Ovary (tissue), 7 donors: ENCODE measurements at regions not wholly inside any gene's neighbourhood (a gene's known extent, or its start where the extent isn't known, plus 50 kb on each side); places are given as distances from the start of the nearest gene placed in this dataset.

Experiments used
- DNase-seq, 5 donors: peaks; one replicate each; pipeline ENCODE4 v3.0.0-alpha.2; 2019 to 2020
- H3K27ac ChIP-seq, 2 donors: fragments of 200-600 bp; one replicate each; pipeline versions ENCODE4 v1.5.1 to v1.8.0; 2019 to 2022
- H3K27me3 ChIP-seq: fragments of 200-600 bp; one replicate; pipeline ENCODE4 v1.8.0; 2022
- H3K36me3 ChIP-seq: fragments of 200-600 bp; sonication (generic); one replicate; pipeline ENCODE4 v1.5.1; 2019
- H3K4me1 ChIP-seq: one replicate; pipeline ENCODE4 v1.8.1; 2013; ENCODE audit warnings: mild to moderate bottlenecking, moderate library complexity; ENCODE audit not compliant: insufficient read depth
- H3K4me3 ChIP-seq: fragments of 200-600 bp; sonication (generic); one replicate; pipeline ENCODE4 v1.5.1; 2017
- H3K9me3 ChIP-seq, 2 donors: fragments of 200-600 bp in 1 of 2; sonication (generic) in 1 of 2; one replicate each; pipeline versions ENCODE4 v1.5.1 to v1.8.1; 2013 to 2019; ENCODE audit warnings: mild to moderate bottlenecking in 1 of 2, moderate library complexity in 1 of 2
- CTCF ChIP-seq, 3 donors: fragments of 450-650 bp in 2 of 3; fragments of 200-600 bp in 1 of 3; IDR thresholded peaks; one replicate each; pipeline versions ENCODE4 v1.5.1 to v1.8.0; 2016 to 2022; ENCODE audit warnings: antibody characterized with exemption in 3 of 3, mild to moderate bottlenecking in 1 of 3
- EP300 ChIP-seq: sonication (generic); formaldehyde crosslinking; IDR thresholded peaks from one replicate; pipeline ENCODE4 v1.6.1; 2017; ENCODE audit warnings: antibody characterized with exemption
- POLR2A ChIP-seq: fragments of 450-650 bp; IDR thresholded peaks from one replicate; pipeline ENCODE4 v1.6.1; 2017; ENCODE audit warnings: antibody characterized with exemption, mild to moderate bottlenecking, moderate library complexity
- WGBS, 3 donors: extraction: QIAGEN DNeasy Blood & Tissue Kit in 1 of 3; methylation state at CpG; one replicate each; pipeline versions ENCODE4 v1.1.5 to v1.1.7; 2013 to 2017; 5-methylcytosine and 5-hydroxymethylcytosine counted together
- intact Hi-C, 4 donors: fragments of 100-400 bp; cut with DNase I; formaldehyde crosslinking; loops; one replicate each; pipeline versions ENCODE4 v1.11.0 to v1.15.1; 2022 to 2023
- donor health status: DM: no; HTN: no; CAD: no; lungs with moderate emphysema.
- donor health status: DM: no; HTN: no; CAD: no.
- donor health status: Bipolar disorder and iron deficiency.
- donor health status: DM: no; HTN: no; CAD: no.
- donor health status: DM: yes; HTN: yes; CAD: no.

- intact Hi-C loops = no loop called here
- H3K4me1 ChIP-seq = no peaks in the 10 kb centered on the region
- 83 to 87% (median 85%) methylated on average over 4 of the region's 4 CpGs for WGBS, 3 donors
These were observed 196.9 kb upstream of the GDNF start for GRCh38 chr5:38036765-38037164.

GRCh38 chr5:38032149-38032548 is 192.3 kb upstream of the GDNF start:
- no peak for TF ChIP-seq EP300
- TF ChIP-seq POLR2A = no peak
- TF ChIP-seq CTCF (IDR thresholded peaks at IDR 0.05) = no peak
- DNase-seq = no peak
- H3K36me3 ChIP-seq = no peaks in the 10 kb centered on the region
- WGBS, 3 donors = 91 to 92% (median 91%) methylated on average over 1 of the region's 1 CpG
- H3K9me3 ChIP-seq = no peaks in the 10 kb centered on the region
- H3K27me3 ChIP-seq = no peaks in the 10 kb centered on the region
- no peaks in the 10 kb centered on the region for H3K4me1 ChIP-seq
- no peak overlapping the region for H3K27ac ChIP-seq
- H3K4me3 ChIP-seq = no peak overlapping the region
- intact Hi-C loops = no loop called here

More at GRCh38 chr5:38036765-38037164, 196.9 kb upstream of the GDNF start:
- Histone ChIP-seq H3K27ac (no peak overlapping the region), H3K27me3 (no peaks in the 10 kb centered on the region), H3K36me3 (no peaks in the 10 kb centered on the region), H3K4me3 (no peak overlapping the region), H3K9me3 (no peaks in the 10 kb centered on the region)
- DNase-seq = no peak
- TF ChIP-seq CTCF (IDR thresholded peaks at IDR 0.05) = no peak
- no peak for TF ChIP-seq EP300
- no peak for TF ChIP-seq POLR2A

GRCh38 chr5:38031304-38031703 is 191.5 kb upstream of the GDNF start:
- no peak for DNase-seq
- no peak overlapping the region for H3K27ac ChIP-seq
- intact Hi-C loops = no loop called here
- H3K36me3 ChIP-seq = no peaks in the 10 kb centered on the region
- H3K27me3 ChIP-seq = no peaks in the 10 kb centered on the region
- WGBS, 3 donors = 79 to 86% (median 83%) methylated on average over 1 of the region's 1 CpG
- H3K4me1 ChIP-seq = no peaks in the 10 kb centered on the region
- H3K4me3 ChIP-seq = no peak overlapping the region
- H3K9me3 ChIP-seq = no peaks in the 10 kb centered on the region
- no peak for TF ChIP-seq CTCF (IDR thresholded peaks at IDR 0.05)
- TF ChIP-seq EP300 = no peak
- TF ChIP-seq POLR2A = no peak

GRCh38 chr5:38029397-38030065 is 189.7 kb upstream of the GDNF start:
- no peaks in the 10 kb centered on the region for H3K27me3 ChIP-seq
- no peak overlapping the region for H3K27ac ChIP-seq
- TF ChIP-seq CTCF (IDR thresholded peaks at IDR 0.05) (no peak), EP300 (no peak), POLR2A (no peak)
- no peak overlapping the region for H3K4me3 ChIP-seq
- H3K36me3 ChIP-seq = no peaks in the 10 kb centered on the region
- no peaks in the 10 kb centered on the region for H3K4me1 ChIP-seq
- intact Hi-C loops = loop anchor here in 1 of 4 donors (5.0 kb wide), 1 partner anchor 1497 kb away; no protein-coding TSS in a partner anchor
- H3K9me3 ChIP-seq = no peaks in the 10 kb centered on the region
- no peak for DNase-seq
- 95 to 99% (median 97%) methylated on average over 6 of the region's 6 CpGs for WGBS, 3 donors
